Hepatocyte (in vitro differentiated cells): ENCODE measurements at regions not wholly inside any gene's neighbourhood (a gene's known extent, or its start where the extent isn't known, plus 50 kb on each side); places are given as distances from the start of the nearest gene placed in this dataset.

Experiments used
- DNase-seq: peaks from one replicate; pipeline ENCODE4 v3.0.0-alpha.2; 2016; ENCODE audit warnings: low spot score
- H2AFZ ChIP-seq: fragments of 200-600 bp; sonication (generic); 2 replicates; pipeline ENCODE4 v1.6.0; 2016; ENCODE audit warnings: antibody characterized with exemption, mild to moderate bottlenecking
- H3K27ac ChIP-seq: fragments of 200-600 bp; sonication (generic); 2 replicates; pipeline ENCODE4 v1.5.1; 2016; ENCODE audit warnings: mild to moderate bottlenecking
- H3K27me3 ChIP-seq: fragments of 200-600 bp; sonication (generic); 2 replicates; pipeline ENCODE4 v1.6.1; 2016
- H3K36me3 ChIP-seq: fragments of 200-600 bp; sonication (generic); replicated peaks from 2 replicates; pipeline ENCODE4 v1.5.1; 2016; ENCODE audit warnings: low read depth; ENCODE audit not compliant: insufficient read depth
- H3K4me1 ChIP-seq: fragments of 200-600 bp; sonication (generic); 2 replicates; pipeline ENCODE4 v1.5.1; 2016; ENCODE audit warnings: mild to moderate bottlenecking, moderate library complexity; ENCODE audit not compliant: insufficient read depth
- H3K4me2 ChIP-seq: fragments of 200-600 bp; sonication (generic); 2 replicates; pipeline ENCODE4 v1.6.0; 2016
- H3K4me3 ChIP-seq: fragments of 200-600 bp; sonication (generic); 2 replicates; pipeline ENCODE4 v1.5.1; 2016; ENCODE audit warnings: mild to moderate bottlenecking
- H3K79me2 ChIP-seq: fragments of 200-600 bp; sonication (generic); 2 replicates; pipeline ENCODE4 v1.6.0; 2017; ENCODE audit warnings: mild to moderate bottlenecking
- H3K9me2 ChIP-seq: fragments of 200-600 bp; sonication (generic); replicated peaks from 2 replicates; pipeline ENCODE4 v1.6.0; 2017; ENCODE audit warnings: mild to moderate bottlenecking; ENCODE audit not compliant: insufficient read depth
- H3K9me3 ChIP-seq: fragments of 200-600 bp; sonication (generic); 2 replicates; pipeline ENCODE4 v1.5.1; 2016; ENCODE audit warnings: low read depth, mild to moderate bottlenecking
- H4K20me1 ChIP-seq: fragments of 200-600 bp; sonication (generic); 2 replicates; pipeline ENCODE4 v1.6.0; 2016; ENCODE audit warnings: mild to moderate bottlenecking; ENCODE audit not compliant: insufficient read depth, poor library complexity, severe bottlenecking
- EZH2 ChIP-seq: fragments of 200-600 bp; sonication (generic); IDR thresholded peaks from 2 replicates; pipeline ENCODE4 v1.6.1; 2016; ENCODE audit warnings: antibody characterized with exemption, mild to moderate bottlenecking, borderline replicate concordance
- EZH2phosphoT487 ChIP-seq: fragments of 200-600 bp; sonication (generic); IDR thresholded peaks from one replicate; pipeline ENCODE4 v1.6.1; 2018; ENCODE audit warnings: antibody characterized with exemption, mild to moderate bottlenecking, low read depth, moderate library complexity; ENCODE audit not compliant: unreplicated experiment, severe bottlenecking
- WGBS: methylation state at CpG from one replicate; pipeline ENCODE4 v1.1.6; 2016; ENCODE audit warnings: low lambda C conversion rate; ENCODE audit errors: missing lambda C conversion rate; 5-methylcytosine and 5-hydroxymethylcytosine counted together
- TF ChIP-seq, protein P1 (sequence below): fragments of 200-600 bp; sonication (generic); IDR thresholded peaks from 2 replicates; pipeline ENCODE4 v1.5.1; 2016; ENCODE audit warnings: antibody characterized with exemption, mild to moderate bottlenecking; ENCODE audit not compliant: poor library complexity

DNA sequence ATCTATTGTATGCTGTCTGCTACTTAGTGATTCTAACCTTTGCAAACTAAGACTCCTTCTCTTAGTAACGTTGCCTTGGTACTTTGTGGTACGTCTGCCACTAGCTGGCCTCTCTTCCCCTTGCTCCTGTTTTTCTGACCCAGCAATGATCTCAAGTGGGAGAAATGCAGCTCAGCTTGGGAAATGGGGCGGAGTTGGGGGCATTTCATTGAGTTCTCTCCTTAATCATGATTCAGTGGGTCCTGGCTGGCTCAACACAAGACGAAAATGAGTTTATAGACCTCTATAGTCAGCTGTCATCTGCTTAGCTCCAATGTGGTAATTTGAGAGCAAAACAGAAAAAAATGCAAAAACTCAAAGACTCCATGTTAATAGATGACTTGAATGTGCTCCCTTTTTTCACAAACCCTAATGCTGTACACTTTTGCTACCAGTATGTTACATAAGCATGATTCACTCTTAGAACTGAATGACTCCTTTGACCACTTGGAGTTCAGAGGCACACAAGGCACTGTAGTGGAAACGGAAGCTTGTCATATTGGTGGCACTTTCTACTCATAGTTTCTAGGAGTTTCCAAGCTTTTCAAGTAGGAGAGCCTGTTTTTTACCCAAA lies 55.3 kb upstream of the SOX4 start:
- H3K4me3 ChIP-seq, result no peak overlapping the region
- TF ChIP-seq, protein P1, sequence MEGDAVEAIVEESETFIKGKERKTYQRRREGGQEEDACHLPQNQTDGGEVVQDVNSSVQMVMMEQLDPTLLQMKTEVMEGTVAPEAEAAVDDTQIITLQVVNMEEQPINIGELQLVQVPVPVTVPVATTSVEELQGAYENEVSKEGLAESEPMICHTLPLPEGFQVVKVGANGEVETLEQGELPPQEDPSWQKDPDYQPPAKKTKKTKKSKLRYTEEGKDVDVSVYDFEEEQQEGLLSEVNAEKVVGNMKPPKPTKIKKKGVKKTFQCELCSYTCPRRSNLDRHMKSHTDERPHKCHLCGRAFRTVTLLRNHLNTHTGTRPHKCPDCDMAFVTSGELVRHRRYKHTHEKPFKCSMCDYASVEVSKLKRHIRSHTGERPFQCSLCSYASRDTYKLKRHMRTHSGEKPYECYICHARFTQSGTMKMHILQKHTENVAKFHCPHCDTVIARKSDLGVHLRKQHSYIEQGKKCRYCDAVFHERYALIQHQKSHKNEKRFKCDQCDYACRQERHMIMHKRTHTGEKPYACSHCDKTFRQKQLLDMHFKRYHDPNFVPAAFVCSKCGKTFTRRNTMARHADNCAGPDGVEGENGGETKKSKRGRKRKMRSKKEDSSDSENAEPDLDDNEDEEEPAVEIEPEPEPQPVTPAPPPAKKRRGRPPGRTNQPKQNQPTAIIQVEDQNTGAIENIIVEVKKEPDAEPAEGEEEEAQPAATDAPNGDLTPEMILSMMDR, result no peak
- TF ChIP-seq EZH2phosphoT487 (no peak), EZH2 (no peak)
- H3K27ac ChIP-seq, result no peak overlapping the region
- H3K4me1 ChIP-seq, result no peaks in the 10 kb centered on the region
- no peak overlapping the region for H2AFZ ChIP-seq
- no peaks in the 10 kb centered on the region for H3K9me3 ChIP-seq
- no peaks in the 10 kb centered on the region for H4K20me1 ChIP-seq
- no peaks in the 10 kb centered on the region for H3K36me3 ChIP-seq
- no peak for DNase-seq
- no peaks in the 10 kb centered on the region for H3K9me2 ChIP-seq
- H3K79me2 ChIP-seq, result no peaks in the 10 kb centered on the region
- WGBS, result 63% methylated on average over 5 of the region's 5 CpGs
- no peak overlapping the region for H3K4me2 ChIP-seq
- H3K27me3 ChIP-seq, result no peaks in the 10 kb centered on the region

DNA sequence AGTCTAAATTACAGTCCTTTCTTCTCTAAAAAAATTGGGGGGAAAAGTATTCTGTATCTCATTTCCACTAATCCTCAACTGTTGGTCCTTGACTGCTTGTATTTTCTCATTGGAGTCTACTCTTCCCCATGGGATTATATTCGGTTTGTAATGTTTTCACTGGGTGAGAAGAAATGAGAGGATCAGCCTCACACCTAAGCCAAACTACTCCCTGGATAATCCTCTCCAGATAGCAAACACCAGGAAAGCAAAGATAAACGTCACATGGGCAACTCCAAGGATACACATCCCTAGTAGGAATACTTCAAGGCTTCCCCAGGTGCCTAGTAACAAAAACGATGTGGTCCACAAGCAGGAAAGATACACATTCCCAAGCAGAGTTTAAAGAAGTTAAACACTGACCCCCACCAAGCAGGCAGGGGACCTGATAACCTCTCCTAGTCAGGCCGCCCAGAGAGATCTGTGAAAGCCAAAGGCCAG lies 53.9 kb upstream of the SOX4 start:
- no peaks in the 10 kb centered on the region for H3K9me2 ChIP-seq
- TF ChIP-seq, protein P1, result no peak
- TF ChIP-seq EZH2 (no peak), EZH2phosphoT487 (no peak)
- no peaks in the 10 kb centered on the region for H4K20me1 ChIP-seq
- no peak overlapping the region for H3K27ac ChIP-seq
- no peaks in the 10 kb centered on the region for H3K4me1 ChIP-seq
- no peak overlapping the region for H3K4me3 ChIP-seq
- no peaks in the 10 kb centered on the region for H3K27me3 ChIP-seq
- no peaks in the 10 kb centered on the region for H3K79me2 ChIP-seq
- no peak for DNase-seq
- no peak overlapping the region for H2AFZ ChIP-seq
- no peaks in the 10 kb centered on the region for H3K36me3 ChIP-seq
- WGBS, result 35% methylated on average over 4 of the region's 4 CpGs
- H3K9me3 ChIP-seq, result no peaks in the 10 kb centered on the region
- H3K4me2 ChIP-seq, result no peak overlapping the region
